A549 (cell line): ENCODE measurements at regions not wholly inside any gene's neighbourhood (a gene's known extent, or its start where the extent isn't known, plus 50 kb on each side); places are given as distances from the start of the nearest gene placed in this dataset.

Experiments
- ATAC-seq, 2 experiments: fragments of 200-7000 bp in 1 of 2; fragments of >200 bp in 1 of 2; cut with Nextera tagmentation in 1 of 2; cut with Tn5 transposase in 1 of 2; 3 replicates each; pipeline versions ENCODE4 v1.8.0 to v1.9.1; 2018 to 2020; ENCODE audit warnings: mild to moderate bottlenecking in 1 of 2, moderate library complexity in 1 of 2
- CTCF ChIA-PET: fragments of 300-600 bp; sonication (Branson Sonifier 250); formaldehyde crosslinking; extraction: SDS; loops from one replicate; lab custom pipeline; 2021; ENCODE audit warnings: antibody characterized with exemption, inconsistent platforms; lab: Yijun Ruan, JAX
- POLR2A ChIA-PET: fragments of 350-600 bp; formaldehyde crosslinking; extraction: SDS; loops from one replicate; lab custom pipeline; 2021; ENCODE audit warnings: antibody characterized with exemption, inconsistent platforms; lab: Yijun Ruan, JAX
- DNase-seq, 2 experiments: peaks; one replicate each; pipeline versions ENCODE4 v3.0.0 to v3.0.0-alpha.2; 2011 to 2016; ENCODE audit warnings: low read depth in 1 of 2, low spot score in 1 of 2
- FAIRE-seq: peaks from 2 replicates; lab custom pipeline; 2011; peaks lifted over from hg19 to GRCh38; lab: Jason Lieb, UNC
- H3K27ac ChIP-seq, 2 experiments: fragments of >200 bp; sonication (Bioruptor Twin); formaldehyde crosslinking; 3 replicates each; pipeline ENCODE4 v1.5.1; 2016 to 2017
- H3K4me1 ChIP-seq: fragments of >200 bp; sonication (Bioruptor Twin); formaldehyde crosslinking; 3 replicates; pipeline ENCODE4 v1.6.1; 2016
- H3K4me2 ChIP-seq: fragments of >200 bp; sonication (Bioruptor Twin); formaldehyde crosslinking; 3 replicates; pipeline ENCODE4 v1.6.1; 2016
- H3K4me3 ChIP-seq: fragments of >200 bp; sonication (Bioruptor Twin); formaldehyde crosslinking; 3 replicates; pipeline ENCODE4 v1.5.1; 2016
- H3K9me3 ChIP-seq: fragments of >200 bp; sonication (Bioruptor Twin); formaldehyde crosslinking; 3 replicates; pipeline ENCODE4 v1.6.1; 2016
- BHLHE40 ChIP-seq: IDR thresholded peaks from 2 replicates; pipeline ENCODE4 v1.6.1; 2012; ENCODE audit warnings: low read depth, low read length, inconsistent platforms
- CBX8 ChIP-seq: fragments of 200-600 bp; sonication (generic); IDR thresholded peaks from 2 replicates; pipeline ENCODE4 v1.6.1; 2016
- CEBPB ChIP-seq, 2 experiments: fragments of >200 bp in 1 of 2; sonication (Bioruptor Twin) in 1 of 2; formaldehyde crosslinking in 1 of 2; IDR thresholded peaks; 2 replicates each; pipeline ENCODE4 v1.6.1; 2012 to 2016
- EHMT2 ChIP-seq: fragments of 200-600 bp; sonication (generic); IDR thresholded peaks from 2 replicates; pipeline ENCODE4 v1.6.1; 2016; ENCODE audit warnings: antibody characterized with exemption, low read depth, mild to moderate bottlenecking, moderate library complexity
- EP300 ChIP-seq, 2 experiments: fragments of >200 bp; sonication (Bioruptor Twin); formaldehyde crosslinking; IDR thresholded peaks; 2 replicates in 1 of 2; 3 replicates in 1 of 2; pipeline ENCODE4 v1.6.1; 2016 to 2017
- FOSB ChIP-seq: fragments of 250-450 bp; sonication (Bioruptor Pico); IDR thresholded peaks from 2 replicates; pipeline ENCODE4 v1.5.0; 2020; ENCODE audit warnings: mild to moderate bottlenecking, moderate library complexity
- FOXS1 ChIP-seq: fragments of 250-450 bp; sonication (Bioruptor Pico); IDR thresholded peaks from 2 replicates; pipeline ENCODE4 v1.5.0; 2020; ENCODE audit warnings: mild to moderate bottlenecking, moderate library complexity
- GATA3 ChIP-seq: IDR thresholded peaks from 2 replicates; pipeline ENCODE4 v1.6.1; 2012; ENCODE audit warnings: borderline replicate concordance
- HOXA7 ChIP-seq: fragments of 250-450 bp; sonication (Bioruptor Pico); IDR thresholded peaks from 2 replicates; pipeline ENCODE4 v1.5.0; 2020; ENCODE audit warnings: mild to moderate bottlenecking, moderate library complexity
- HOXB13 ChIP-seq: fragments of 250-450 bp; sonication (Bioruptor Pico); IDR thresholded peaks from 2 replicates; pipeline ENCODE4 v1.5.0; 2020; ENCODE audit warnings: low read depth, mild to moderate bottlenecking, moderate library complexity
- HOXB5 ChIP-seq: fragments of 250-450 bp; sonication (Bioruptor Pico); IDR thresholded peaks from 2 replicates; pipeline ENCODE4 v1.5.0; 2020; ENCODE audit warnings: mild to moderate bottlenecking, moderate library complexity
- JUNB ChIP-seq: fragments of >200 bp; sonication (Bioruptor Twin); formaldehyde crosslinking; IDR thresholded peaks from 2 replicates; pipeline ENCODE4 v1.6.1; 2016
- KDM1A ChIP-seq: fragments of 200-600 bp; sonication (generic); IDR thresholded peaks from 2 replicates; pipeline ENCODE4 v1.6.1; 2016; ENCODE audit warnings: low read depth, mild to moderate bottlenecking
- KDM5A ChIP-seq: fragments of 200-600 bp; sonication (generic); IDR thresholded peaks from 2 replicates; pipeline ENCODE4 v1.6.1; 2016; ENCODE audit warnings: antibody characterized with exemption, mild to moderate bottlenecking
- POLR2A ChIP-seq: IDR thresholded peaks from 2 replicates; pipeline ENCODE4 v1.6.1; 2012; ENCODE audit warnings: mild to moderate bottlenecking, low read length
- POLR2AphosphoS2 ChIP-seq: conservative IDR thresholded peaks from 2 replicates; pipeline ENCODE4 v1.6.1; 2012; ENCODE audit warnings: low read length, improper control_type of control experiment, inconsistent platforms
- RAD21 ChIP-seq, 2 experiments: fragments of >200 bp in 1 of 2; sonication (Bioruptor Twin) in 1 of 2; formaldehyde crosslinking in 1 of 2; IDR thresholded peaks in 1 of 2; conservative IDR thresholded peaks in 1 of 2; 2 replicates in 1 of 2; 3 replicates in 1 of 2; pipeline ENCODE4 v1.6.1; 2012 to 2018; ENCODE audit warnings: inconsistent platforms in 1 of 2
- RNF2 ChIP-seq: fragments of 200-600 bp; sonication (generic); IDR thresholded peaks from 2 replicates; pipeline ENCODE4 v1.6.1; 2016; ENCODE audit warnings: low read depth, mild to moderate bottlenecking, antibody characterized with exemption, moderate library complexity, borderline replicate concordance
- SMC3 ChIP-seq: fragments of >200 bp; sonication (Bioruptor Twin); formaldehyde crosslinking; IDR thresholded peaks from 3 replicates; pipeline ENCODE4 v1.6.1; 2018; ENCODE audit warnings: inconsistent platforms
- TFCP2L1 ChIP-seq: fragments of 250-450 bp; sonication (Bioruptor Pico); IDR thresholded peaks from 2 replicates; pipeline ENCODE4 v1.5.0; 2021; ENCODE audit warnings: mild to moderate bottlenecking
- TP53 ChIP-seq: fragments of 250-450 bp; sonication (Bioruptor Pico); IDR thresholded peaks from 2 replicates; pipeline ENCODE4 v1.5.0; 2021; ENCODE audit warnings: mild to moderate bottlenecking, moderate library complexity
- ZC3H11A ChIP-seq: fragments of 450-650 bp; IDR thresholded peaks from 2 replicates; pipeline ENCODE4 v1.6.1; 2014; ENCODE audit warnings: antibody characterized with exemption, mild to moderate bottlenecking
- WGBS: methylation state at CpG from one replicate; pipeline ENCODE4 v1.1.6; 2017; ENCODE audit errors: missing lambda C conversion rate; 5-methylcytosine and 5-hydroxymethylcytosine counted together
- TF ChIP-seq, protein P1 (sequence below): fragments of 150-350 bp; IDR thresholded peaks from 2 replicates; pipeline ENCODE4 v1.6.1; 2014; ENCODE audit warnings: low read depth, mild to moderate bottlenecking, low read length
- TF ChIP-seq, protein P2 (sequence below): IDR thresholded peaks from 2 replicates; pipeline ENCODE4 v1.6.1; 2012; ENCODE audit warnings: low read depth, borderline replicate concordance
- TF ChIP-seq, protein P3 (sequence below): fragments of >200 bp; sonication (Bioruptor Twin); formaldehyde crosslinking; IDR thresholded peaks from 3 replicates; pipeline ENCODE4 v1.6.1; 2016
- TF ChIP-seq, protein P4 (sequence below): fragments of >200 bp; sonication (Bioruptor Twin); formaldehyde crosslinking; IDR thresholded peaks from 2 replicates; pipeline ENCODE4 v1.6.1; 2016

DNA sequence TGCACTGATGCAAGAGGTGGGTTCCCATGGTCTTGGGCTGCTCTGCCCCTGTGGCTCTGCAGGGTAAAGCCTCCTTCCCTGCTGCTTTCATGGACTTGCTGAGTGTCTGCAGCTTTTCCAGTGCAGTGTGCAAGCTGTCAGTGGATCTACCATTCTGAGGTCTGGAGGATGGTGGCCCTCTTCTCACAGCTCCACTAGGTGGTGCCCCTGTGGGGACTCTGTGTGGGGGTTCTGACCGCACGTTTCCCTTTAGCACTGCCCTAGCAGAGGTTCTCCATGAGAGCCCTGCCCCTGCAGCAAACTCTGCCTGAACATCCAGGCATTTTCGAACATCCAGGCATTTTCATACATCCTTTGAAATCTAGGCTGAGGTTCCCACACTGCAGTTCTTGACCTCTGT, 329.8 kb upstream of the NAALADL2 start:
- CTCF ChIA-PET: interaction anchor here (0.9 kb wide), 1 partner anchor 11 kb away, joined by 3 read pairs; no protein-coding TSS in a partner anchor
- no peaks in the 10 kb centered on the region for H3K9me3 ChIP-seq
- TF ChIP-seq, protein P1, sequence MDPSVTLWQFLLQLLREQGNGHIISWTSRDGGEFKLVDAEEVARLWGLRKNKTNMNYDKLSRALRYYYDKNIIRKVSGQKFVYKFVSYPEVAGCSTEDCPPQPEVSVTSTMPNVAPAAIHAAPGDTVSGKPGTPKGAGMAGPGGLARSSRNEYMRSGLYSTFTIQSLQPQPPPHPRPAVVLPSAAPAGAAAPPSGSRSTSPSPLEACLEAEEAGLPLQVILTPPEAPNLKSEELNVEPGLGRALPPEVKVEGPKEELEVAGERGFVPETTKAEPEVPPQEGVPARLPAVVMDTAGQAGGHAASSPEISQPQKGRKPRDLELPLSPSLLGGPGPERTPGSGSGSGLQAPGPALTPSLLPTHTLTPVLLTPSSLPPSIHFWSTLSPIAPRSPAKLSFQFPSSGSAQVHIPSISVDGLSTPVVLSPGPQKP: no peak
- no peak for TF ChIP-seq EP300 (IDR thresholded peaks at IDR 0.05)
- TF ChIP-seq, protein P2, sequence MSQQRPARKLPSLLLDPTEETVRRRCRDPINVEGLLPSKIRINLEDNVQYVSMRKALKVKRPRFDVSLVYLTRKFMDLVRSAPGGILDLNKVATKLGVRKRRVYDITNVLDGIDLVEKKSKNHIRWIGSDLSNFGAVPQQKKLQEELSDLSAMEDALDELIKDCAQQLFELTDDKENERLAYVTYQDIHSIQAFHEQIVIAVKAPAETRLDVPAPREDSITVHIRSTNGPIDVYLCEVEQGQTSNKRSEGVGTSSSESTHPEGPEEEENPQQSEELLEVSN: no peak
- no peak for TF ChIP-seq HOXA7
- no peak for TF ChIP-seq SMC3
- no peak for TF ChIP-seq CBX8
- no peak for TF ChIP-seq CEBPB (IDR thresholded peaks at IDR 0.05)
- no peak for TF ChIP-seq EHMT2
- no peak for TF ChIP-seq POLR2AphosphoS2
- no peak for TF ChIP-seq BHLHE40
- TF ChIP-seq KDM5A: no peak
- no peak for TF ChIP-seq POLR2A
- no peak for TF ChIP-seq FOSB (CRISPR knock-in tag)
- no peak for TF ChIP-seq HOXB5
- TF ChIP-seq FOXS1: no peak
- no peak for TF ChIP-seq TP53 (CRISPR knock-in tag)
- TF ChIP-seq RNF2: no peak
- TF ChIP-seq HOXB13 (CRISPR knock-in tag): no peak
- DNase-seq: no peak
- POLR2A ChIA-PET: no interaction called here
- 74% methylated on average over 3 of the region's 3 CpGs for WGBS
- H3K4me1 ChIP-seq: no peaks in the 10 kb centered on the region
- no peak for ATAC-seq
- no peak overlapping the region for H3K4me3 ChIP-seq
- no peak overlapping the region for H3K4me2 ChIP-seq
- no peak for FAIRE-seq
- H3K27ac ChIP-seq: no peak overlapping the region

DNA sequence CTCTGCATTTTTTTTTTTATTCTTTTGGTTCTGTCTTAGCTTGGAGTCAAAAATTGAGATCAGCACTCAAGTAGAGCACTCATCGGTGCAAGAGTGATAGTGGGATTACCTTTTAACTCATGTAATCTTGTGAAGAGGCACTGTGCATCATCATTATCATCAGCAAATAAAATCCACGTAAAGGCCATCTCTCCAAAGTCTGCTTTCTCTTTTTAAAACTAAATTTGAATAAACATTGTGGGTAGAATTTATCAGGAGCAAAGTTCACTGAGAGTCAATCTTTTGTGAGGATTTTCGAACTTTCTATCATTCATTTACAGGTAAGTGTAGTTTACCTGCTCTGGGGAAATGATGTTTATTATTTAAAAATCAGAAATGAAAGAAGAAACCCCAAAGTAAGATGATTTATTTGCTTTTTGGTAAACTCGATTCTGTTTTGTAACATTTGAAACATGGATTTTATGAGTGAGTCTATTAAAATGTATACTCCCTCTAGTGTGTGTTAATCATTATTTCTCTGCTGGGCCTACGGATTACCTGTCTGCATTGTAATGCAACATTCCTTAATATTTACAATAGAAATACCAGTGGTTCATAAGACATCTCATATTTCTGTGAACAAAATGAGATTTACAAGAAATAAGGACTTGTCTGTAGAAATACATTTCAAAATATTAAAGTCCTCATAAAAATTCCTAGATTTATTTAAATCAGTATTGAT, 327.7 kb upstream of the NAALADL2 start:
- no peak for FAIRE-seq
- no peak for DNase-seq
- H3K27ac ChIP-seq: no peak overlapping the region
- CTCF ChIA-PET: no interaction called here
- TF ChIP-seq RAD21 (conservative IDR thresholded peaks at IDR 0.05 in 1 of 2, IDR thresholded peaks at IDR 0.05 in 1 of 2): no peak
- TF ChIP-seq, protein P3, sequence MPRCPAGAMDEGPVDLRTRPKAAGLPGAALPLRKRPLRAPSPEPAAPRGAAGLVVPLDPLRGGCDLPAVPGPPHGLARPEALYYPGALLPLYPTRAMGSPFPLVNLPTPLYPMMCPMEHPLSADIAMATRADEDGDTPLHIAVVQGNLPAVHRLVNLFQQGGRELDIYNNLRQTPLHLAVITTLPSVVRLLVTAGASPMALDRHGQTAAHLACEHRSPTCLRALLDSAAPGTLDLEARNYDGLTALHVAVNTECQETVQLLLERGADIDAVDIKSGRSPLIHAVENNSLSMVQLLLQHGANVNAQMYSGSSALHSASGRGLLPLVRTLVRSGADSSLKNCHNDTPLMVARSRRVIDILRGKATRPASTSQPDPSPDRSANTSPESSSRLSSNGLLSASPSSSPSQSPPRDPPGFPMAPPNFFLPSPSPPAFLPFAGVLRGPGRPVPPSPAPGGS: no peak
- TF ChIP-seq JUNB: no peak
- TF ChIP-seq GATA3: no peak
- TF ChIP-seq CBX8: no peak
- TF ChIP-seq TFCP2L1 (CRISPR knock-in tag): no peak
- no peak for TF ChIP-seq ZC3H11A
- TF ChIP-seq, protein P4, sequence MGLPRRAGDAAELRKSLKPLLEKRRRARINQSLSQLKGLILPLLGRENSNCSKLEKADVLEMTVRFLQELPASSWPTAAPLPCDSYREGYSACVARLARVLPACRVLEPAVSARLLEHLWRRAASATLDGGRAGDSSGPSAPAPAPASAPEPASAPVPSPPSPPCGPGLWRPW: no peak
- TF ChIP-seq KDM1A: no peak
- TF ChIP-seq, protein P2: no peak
- TF ChIP-seq, all 56 proteins: peak for 0
- POLR2A ChIA-PET: no interaction called here
- ATAC-seq: no peak
- no peak overlapping the region for H3K4me2 ChIP-seq
- no peaks in the 10 kb centered on the region for H3K9me3 ChIP-seq
- H3K4me1 ChIP-seq: no peaks in the 10 kb centered on the region
- H3K4me3 ChIP-seq: no peak overlapping the region
- WGBS: 22% methylated on average over 5 of the region's 5 CpGs
